HG03457 (cell line): ENCODE measurements at regions not wholly inside any gene's neighbourhood (a gene's known extent, or its start where the extent isn't known, plus 50 kb on each side); places are given as distances from the start of the nearest gene placed in this dataset.

Experiments used
- ATAC-seq: cut with Tn5 transposase; IDR thresholded peaks from one replicate; pipeline ENCODE4 v1.9.1; 2021; ENCODE audit warnings: moderate number of reproducible peaks; ENCODE audit not compliant: unreplicated experiment

DNA sequence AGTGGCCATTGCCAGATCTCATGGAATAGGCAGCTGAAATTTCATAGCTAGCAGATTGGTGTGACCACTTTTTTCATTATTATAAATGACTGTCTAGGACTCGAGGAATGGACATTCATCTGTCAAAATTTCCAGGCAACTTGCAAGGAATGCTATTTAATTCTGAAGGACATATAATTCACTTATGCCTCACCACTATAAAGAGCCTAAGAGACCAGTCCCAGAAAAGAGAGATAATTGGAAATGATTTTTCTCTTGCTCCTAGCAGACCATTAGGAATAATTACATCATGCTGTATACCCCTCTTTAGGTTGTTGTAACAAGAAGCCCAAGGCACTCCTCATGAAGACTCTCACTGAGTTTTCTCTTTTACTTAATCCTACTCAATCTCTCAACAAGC lies 557.4 kb upstream of the RAB6C start:
- ATAC-seq = no peak

DNA sequence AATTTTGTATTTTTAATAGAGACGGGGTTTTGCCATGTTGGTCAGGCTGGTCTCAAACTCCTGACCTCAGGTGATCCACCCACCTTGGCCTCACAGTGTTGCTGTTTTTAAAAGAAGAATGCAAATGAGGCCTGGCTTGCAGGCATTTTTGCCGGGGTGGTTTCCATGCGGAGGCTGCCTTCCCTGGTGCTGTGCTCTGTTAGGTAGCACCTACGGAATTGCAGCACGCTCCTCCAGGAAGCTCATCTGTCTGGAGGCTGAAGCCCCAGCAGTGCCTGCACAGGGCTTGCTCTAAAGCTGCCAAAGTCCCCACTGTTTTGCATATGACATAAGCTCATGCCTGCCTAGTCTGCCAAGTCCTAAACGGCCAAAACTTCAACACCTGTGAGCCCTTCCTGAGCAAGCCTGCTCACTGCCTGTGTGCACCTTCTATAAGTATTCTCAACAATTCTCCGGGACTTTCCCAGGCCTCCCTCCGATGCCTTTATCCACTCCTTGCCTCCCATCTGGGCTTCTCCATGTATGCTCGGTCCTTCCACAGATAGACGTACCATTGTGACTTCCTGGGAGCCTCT lies 551.3 kb upstream of the RAB6C start:
- ATAC-seq = no peak

DNA sequence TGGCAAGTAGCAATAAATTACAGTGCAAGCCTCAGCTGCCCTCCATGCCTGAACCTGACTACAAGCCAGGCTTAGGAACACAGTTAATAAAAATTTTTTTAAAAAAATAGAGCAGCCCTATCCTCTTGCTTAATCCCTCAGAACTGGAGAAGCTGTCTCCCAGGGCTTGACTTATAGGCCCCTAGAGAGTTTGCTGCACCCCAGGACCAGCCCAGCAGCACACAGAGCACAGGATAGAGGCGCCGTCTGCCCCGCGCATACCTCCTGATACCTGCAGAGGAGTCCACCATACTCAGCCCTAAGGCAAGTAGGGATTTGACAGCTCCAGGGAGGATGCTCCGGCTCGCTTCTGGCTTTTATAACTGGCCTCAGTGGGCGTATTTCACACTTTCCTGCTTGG lies 548.6 kb upstream of the RAB6C start:
- no peak for ATAC-seq

DNA sequence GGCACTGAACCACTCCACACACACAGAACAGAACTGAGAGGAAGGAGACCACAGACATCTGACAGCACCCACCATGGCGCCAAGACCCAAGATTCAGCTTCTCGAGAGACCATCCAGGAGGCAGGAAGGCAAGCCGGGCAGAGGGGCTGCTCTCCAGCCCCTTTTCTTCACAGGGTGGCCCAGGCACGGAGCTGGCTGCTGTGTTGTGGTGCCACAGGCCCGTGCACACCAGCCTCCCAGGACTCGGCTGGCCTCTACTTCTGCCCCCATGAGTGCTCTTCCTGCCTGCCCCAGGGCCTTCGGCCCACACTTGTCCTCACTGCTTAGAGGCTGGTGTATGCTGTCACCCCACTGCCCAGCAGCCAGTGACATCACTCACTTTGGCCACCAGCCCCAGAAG lies 547.6 kb upstream of the RAB6C start:
- ATAC-seq = no peak

DNA sequence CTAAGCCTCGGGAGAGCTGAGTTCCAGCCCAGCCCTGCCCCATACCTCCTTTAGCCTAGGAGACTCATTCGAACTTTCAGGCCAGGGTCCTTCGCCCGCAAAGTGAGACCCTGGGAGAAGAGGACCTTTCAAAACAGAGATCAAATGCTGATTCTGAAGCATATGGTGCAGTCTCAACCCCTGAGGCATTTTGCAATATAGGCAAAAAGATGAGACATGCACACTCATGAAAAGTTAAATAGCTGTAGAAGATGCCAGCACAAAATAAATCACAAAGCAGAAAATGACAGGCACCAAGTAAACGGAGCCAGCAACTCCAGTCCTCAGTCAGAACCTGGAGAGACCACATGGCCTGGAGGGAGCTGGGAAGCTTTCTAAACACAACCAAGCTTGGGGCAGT lies 542.7 kb upstream of the RAB6C start:
- ATAC-seq = no peak

DNA sequence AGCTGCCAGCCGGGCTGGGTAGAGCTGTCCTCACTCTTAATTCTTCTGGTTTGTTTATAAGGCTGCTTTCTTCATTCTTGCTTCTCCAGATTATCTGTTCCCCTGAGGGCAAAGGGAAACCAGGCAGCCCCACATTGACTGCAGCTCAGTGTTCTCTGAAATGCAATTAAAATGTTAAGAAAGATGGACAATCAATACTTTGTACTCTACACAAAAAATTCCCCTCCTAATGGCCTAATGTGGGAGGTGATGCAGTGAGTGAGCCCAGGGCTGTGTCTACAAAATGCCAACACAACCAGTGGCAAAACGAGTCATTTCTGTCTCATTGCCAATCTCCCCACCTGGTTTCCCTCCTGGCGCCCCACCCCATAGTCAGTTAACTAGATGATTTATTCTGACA lies 541.7 kb upstream of the RAB6C start:
- ATAC-seq = no peak

DNA sequence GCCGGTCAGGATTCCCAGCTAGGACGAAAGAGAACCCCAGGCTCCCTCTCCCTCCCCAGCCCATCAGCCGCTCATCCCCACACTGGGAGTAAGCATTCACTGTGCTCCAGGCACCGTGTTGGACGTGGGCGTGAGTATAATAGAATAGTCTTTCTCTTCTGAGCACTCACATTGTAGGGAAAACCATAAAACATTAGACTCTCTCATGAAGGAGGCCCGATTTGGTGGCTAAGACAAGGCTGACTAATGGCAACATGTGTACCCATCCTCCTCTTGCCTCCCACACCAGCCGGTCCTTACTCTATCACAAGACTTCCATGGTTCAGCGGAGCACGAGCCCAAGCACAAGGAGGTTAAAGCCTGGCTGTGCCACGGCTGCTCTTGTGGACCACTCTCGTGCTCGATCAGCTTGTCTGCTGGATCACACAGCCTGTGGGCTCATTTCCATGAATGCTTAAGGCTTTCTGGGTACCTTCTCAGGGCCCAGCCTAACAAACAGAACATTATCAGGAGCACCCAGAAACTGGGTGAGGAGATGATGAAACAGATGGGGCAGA lies 540.9 kb upstream of the RAB6C start:
- no peak for ATAC-seq

DNA sequence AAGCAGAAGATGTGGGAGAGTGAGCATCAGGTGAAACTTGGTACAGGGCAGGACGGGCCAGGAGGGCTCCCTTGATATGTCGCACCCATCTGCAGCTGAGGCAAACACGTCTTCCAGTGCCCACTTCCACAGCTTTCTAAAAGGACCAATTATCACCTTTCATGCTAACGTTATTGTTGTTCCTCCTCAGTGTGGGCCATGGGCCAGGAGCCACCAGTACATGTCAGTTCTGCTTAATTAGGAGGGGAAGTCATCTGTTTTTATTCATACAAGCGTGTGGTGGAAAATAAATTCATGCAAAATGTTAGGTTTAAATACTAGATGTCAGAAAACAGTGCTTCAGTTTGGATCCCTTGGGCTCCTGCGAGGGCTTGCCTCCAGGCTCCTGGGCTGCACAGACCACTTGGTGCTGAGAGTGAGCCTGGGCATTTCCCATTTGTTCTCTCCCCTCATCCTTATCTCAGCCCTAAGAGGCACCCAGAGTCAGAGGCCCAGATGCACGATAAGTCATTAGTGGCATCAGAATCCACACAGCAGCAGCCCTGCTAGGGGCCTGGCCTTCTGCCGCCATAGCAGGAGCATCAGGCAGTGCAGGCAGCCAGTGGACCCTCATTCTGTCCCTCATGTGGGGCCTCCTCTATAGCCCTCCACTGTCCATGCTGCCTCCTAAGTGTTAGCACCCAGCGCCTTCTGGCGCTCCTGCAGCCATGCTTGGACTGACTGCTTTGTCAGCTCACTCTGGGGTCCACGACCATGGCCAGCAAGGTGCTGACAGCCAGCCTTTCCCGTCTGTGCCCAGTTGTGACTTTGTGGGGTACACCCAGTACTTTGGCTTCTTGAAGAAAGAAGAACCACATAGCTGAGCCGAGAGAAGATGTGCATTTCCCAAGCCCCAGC lies 539.8 kb upstream of the RAB6C start:
- ATAC-seq = no peak

DNA sequence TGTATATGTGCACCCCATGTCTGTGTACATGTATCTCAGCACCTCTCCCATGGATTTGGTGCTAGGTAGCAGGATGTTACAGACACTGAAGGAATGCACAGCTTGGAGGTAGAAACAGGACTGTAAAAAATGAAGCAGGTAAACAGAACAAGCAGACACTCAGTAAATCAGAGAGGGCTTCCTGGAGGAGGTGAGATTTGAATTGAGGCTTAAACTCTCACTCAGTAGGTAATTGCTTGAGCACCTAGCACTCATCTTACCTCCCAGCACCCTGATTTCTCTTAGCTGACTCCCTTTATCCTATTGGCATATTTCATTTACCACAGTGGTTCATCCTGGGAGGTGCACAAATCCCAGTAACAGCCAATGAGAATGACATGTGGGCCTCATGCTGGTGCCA lies 537.9 kb upstream of the RAB6C start:
- no peak for ATAC-seq

DNA sequence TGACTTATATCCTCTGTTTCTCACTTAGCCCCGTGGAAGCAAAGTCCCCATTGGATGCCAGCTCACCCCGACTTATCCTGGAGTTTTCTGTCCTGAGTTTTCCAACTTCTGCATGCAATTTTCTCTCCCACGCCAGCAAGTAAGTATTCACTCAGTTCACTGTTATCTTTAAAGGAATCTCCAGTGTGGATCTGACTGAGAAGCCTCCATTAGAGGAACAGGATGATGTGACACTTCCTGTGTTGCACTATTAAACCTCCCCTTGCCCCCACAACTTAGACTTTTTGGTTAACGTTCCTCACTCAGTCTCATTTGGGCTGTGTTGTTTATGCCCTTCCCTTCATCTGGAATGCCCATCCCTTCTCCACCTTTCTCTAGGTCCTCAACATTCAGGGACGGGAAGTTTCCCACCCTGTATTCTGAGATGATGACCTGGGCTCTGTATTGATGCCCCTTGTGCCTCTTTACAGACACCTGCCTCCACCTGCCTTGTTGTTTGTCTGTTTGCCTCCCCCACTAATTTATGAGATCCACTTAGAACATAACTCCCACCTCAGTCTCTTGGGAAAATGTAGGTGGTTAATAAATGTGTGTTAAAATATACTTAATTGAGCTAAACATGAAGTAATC lies 536.1 kb upstream of the RAB6C start:
- no peak for ATAC-seq

DNA sequence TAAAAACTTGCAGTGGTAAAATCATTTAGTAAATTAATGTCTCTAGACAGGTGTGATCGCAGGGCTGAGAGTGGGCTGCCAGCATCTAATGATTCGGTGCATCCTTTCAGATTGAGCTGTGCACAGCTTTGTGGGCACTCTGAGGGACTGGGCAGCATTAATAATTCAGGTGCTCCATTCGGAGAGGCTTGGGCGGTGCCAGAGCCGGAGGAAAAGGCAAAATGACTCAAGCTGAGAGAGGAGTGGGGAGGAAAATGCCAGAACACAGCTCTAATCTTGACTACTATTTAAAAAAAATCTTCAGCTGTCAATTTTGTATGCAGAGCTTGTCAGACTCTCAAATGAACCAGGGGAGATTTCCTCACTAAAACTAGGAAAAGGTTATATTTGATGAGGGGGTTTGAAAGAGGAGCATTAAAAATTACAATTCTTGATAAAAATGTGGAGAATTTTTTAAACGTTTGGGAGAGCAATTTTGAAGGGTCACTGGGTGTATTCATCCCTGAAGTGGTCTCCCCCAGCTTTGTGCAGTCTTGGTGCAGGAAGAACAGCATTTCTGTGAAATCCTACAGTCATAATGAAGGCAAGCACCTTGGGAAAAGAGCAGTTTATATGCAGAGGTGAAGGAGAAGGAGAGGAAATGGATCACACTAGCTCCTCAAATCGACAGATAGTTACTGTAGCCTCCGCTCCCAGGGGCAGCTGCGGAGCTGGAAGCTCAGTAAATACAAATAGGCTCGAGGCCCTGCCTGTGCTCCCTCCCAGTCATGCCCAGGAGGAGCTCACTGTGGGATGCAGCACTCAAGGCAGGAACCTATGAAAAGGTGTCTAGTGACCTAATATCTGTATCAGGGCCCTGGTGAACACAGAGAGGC lies 535.4 kb upstream of the RAB6C start:
- no peak for ATAC-seq

DNA sequence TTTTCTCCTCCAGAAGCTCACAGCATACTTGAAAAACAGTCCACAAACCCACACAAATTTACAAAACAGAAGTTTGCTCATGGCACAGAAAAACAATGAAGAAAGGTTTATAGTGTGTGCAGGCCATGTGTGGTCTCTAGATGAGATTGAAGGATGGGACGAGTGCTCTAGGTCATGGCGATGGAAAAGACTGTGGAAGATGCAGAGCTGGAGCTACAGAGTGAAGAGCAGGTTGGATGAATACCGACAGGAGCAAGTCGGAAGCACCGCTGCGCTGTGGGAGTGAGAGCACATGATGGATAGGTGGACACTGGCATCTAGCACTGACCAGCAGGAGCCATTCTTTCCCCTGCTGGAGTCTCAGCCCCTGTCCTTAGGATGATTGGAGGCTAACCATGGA lies 534.7 kb upstream of the RAB6C start:
- ATAC-seq = no peak

DNA sequence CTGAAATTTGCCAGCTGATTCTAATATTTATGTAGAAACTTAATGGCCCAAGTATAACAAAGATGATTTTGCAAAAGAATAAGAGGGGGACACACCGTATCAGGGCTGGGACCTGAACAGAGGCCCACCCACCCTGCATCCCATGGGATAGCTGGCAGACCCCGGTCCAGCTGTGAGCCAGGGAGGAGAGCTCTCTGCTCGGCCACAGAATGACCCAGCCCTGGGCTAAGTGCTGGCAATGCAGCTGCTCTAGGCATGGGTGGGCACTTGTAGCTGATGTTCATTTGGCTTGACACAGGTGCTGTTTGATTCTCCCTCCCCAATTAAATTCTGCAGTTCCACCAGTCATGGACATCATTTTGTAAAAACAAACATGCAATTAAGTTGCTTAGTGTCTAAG lies 522.8 kb upstream of the RAB6C start:
- ATAC-seq = no peak

DNA sequence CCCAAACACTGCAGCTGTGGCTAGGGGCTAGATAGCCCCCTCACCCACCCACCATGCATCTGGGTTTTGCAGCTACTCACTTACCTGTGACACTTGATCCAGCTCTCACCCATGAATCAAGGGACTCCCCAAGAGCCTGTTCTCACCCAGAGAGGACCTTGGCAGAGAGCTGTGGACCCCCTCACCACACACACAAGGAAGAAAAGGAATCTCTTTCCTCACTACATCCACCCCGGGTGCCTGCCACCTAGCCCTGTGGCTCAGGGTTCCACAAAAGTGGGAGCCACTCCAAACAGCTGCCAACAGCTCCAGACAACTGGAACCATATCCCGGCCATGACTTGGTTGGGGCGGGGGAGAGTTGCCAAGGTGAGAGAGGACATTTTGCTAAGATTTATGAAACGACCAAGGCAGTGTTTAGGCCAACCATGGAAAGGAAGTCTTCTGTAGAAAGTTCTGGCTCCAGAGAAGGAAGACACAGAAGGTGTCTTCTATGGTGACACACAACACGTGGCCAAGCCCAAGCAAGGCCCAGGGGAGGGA lies 522.1 kb upstream of the RAB6C start:
- ATAC-seq = no peak

DNA sequence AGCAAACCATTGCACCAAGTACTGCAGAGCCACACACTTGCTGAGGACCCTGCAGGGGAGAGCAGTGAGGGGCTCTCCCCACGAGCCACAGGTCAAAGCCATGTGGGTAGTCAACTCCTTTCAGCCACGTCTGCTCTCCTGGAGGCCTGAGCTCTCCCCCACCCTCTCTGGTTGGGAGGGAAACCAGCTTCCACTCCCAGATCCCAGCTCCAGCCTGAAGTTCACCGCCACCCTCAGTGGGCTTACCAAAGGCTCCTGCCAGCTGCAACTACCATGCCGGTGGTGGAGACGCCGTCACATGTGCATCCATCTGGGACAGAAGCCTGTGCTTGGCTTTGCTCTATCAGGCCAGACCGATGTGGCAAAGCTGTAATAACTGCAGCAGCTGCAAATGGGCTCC lies 521.5 kb upstream of the RAB6C start:
- no peak for ATAC-seq

DNA sequence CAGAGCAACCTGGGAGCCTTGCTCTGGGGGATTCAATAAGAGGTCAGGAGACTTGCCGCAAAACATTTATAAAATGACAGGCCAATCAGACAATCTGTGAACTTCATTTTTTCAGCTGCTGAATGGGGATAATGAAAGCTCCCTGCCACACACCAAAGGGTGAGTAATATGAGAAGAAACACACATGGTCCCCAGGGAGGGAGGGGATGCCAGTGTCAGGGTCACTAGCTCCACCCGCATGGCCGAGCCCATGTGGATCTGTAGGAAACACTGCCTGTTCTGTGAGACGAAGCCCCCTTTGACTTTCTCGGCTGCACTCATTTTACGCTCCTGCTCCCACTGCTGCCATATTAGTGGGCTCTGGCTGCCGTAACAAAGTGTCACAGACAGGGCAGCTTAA lies 521.0 kb upstream of the RAB6C start:
- no peak for ATAC-seq

DNA sequence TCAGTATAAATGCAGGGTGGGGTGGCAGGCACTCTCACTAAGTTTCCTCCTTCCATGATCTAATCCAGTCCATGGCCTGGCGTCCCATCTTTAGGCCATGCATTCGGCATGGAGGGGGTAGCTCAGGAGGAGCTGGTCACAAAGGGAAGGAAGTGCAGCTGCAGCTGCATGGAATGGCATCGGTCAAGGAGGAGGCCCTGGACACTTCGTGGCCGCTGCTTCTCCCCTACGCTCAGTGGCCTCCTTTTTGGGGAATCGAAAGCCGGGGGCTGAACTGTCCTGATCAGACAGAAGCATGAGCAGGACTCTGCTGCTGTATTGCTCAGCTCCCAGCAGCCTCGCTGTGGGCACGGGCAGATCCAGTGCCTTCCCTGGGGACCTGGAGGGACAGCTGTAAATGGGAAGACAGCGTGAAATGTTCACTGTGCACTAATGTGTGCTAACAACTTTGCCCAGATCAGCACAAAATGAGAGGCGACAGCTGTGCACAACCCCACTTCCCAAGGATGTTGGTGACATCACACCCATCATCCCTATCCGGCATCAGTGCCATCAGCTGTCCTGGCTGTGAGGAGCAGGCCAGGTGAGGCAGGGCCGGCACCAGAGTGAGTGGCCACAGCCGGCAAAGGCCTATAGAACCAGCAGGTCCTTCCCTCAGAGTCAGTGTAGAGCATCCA lies 520.1 kb upstream of the RAB6C start:
- ATAC-seq = no peak

DNA sequence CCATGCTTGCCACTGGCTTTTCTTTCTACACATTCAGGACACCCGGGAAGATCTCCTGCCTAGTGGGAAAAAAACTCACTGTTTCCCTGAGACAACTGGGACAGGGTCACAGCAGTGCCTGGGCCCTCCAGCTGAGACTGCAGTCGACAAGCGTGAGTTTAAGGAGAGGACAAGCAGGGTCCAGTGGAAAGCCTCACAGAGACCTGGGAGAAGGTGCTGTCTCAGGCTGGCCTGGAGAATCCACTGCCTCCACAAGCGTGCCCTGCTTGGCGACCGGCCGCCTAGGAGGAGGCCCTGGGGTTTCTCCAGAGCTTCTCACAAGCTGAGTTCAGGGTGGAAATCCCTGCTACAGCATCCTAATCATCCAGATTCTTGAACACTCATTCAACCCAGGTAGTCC lies 519.6 kb upstream of the RAB6C start:
- no peak for ATAC-seq

DNA sequence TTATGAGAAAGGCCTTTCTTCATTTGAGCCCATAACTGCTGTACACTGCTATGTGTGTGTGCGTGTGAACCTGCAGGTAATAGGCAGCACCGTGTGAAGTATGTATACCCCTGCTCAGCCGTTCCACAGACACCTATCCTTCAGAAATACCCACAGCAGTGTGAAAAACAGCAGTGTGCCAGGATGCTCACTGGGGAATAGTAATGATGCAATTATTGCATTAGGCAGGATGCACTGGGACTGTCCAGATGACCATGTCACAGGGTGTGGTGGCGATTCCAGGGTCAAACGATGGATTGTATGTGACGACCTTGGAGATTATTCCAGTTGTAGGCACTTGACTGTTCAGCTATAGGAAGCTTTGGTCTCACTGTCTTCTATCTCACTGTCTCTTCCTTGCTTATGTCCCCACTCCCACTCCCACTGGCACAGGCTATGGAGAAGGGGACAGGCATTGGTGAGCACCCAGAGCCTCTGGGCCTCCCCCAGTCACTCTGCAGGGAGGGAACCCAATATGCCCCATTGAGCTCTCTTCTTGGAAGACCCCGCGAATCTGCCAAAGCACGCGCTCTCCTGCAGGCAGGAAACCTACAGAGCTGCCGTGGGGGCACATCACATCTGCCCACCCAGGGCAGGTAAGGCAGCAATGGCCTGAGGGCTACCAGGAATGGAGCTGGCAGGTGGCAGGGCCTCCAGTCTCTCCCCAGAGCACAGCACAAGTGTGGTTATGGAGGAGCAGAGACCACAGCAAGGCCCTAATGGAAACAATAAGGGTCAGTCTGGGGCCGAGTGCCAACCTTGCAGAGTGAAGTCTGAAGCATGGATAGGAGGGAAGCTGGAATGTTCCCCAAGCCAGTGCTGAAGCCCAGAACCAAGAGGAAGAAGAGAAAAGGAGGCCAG lies 518.9 kb upstream of the RAB6C start:
- no peak for ATAC-seq
